H1 (cell line): ENCODE measurements at regions not wholly inside any gene's neighbourhood (a gene's known extent, or its start where the extent isn't known, plus 50 kb on each side); places are given as distances from the start of the nearest gene placed in this dataset.

Experiments
- CTCF ChIA-PET: fragments of 300-600 bp; sonication (Branson Sonifier 250); formaldehyde crosslinking; loops from one replicate; lab custom pipeline; 2021; ENCODE audit not compliant: partially characterized antibody; lab: Charles Lee
- POLR2A ChIA-PET: fragments of 300-600 bp; sonication (Branson Sonifier 250); formaldehyde crosslinking; loops from one replicate; lab custom pipeline; 2021; ENCODE audit warnings: inconsistent platforms; ENCODE audit not compliant: partially characterized antibody; lab: Charles Lee
- DNase-seq, 2 experiments: peaks; one replicate each; pipeline versions ENCODE4 v3.0.0 to v3.0.0-alpha.2; 2010 to 2022; ENCODE audit warnings: low spot score in 2 of 2, low read depth in 1 of 2, mixed read lengths in 1 of 2
- FAIRE-seq: peaks from 2 replicates; lab custom pipeline; 2011; peaks lifted over from hg19 to GRCh38; lab: Jason Lieb, UNC
- H2AFZ ChIP-seq: 2 replicates; pipeline ENCODE4 v1.8.1; 2012; ENCODE audit warnings: low read length, inconsistent platforms
- H2AK5ac ChIP-seq: 2 replicates; pipeline ENCODE4 v1.6.1; 2013; ENCODE audit warnings: low read depth, low read length
- H2BK120ac ChIP-seq: replicated peaks from 2 replicates; pipeline ENCODE3; 2013; ENCODE audit warnings: low read depth, low read length, inconsistent platforms
- H2BK12ac ChIP-seq: 2 replicates; pipeline ENCODE4 v1.6.1; 2013; ENCODE audit warnings: low read depth, low read length
- H2BK15ac ChIP-seq: 2 replicates; pipeline ENCODE4 v1.6.1; 2013; ENCODE audit warnings: low read length
- H2BK20ac ChIP-seq: 2 replicates; pipeline ENCODE4 v1.6.1; 2013; ENCODE audit warnings: low read length
- H2BK5ac ChIP-seq: 2 replicates; pipeline ENCODE4 v1.6.1; 2013; ENCODE audit warnings: low read depth, low read length
- H3K14ac ChIP-seq: 2 replicates; pipeline ENCODE4 v1.6.1; 2013; ENCODE audit warnings: inconsistent platforms; ENCODE audit not compliant: insufficient read length
- H3K18ac ChIP-seq: 2 replicates; pipeline ENCODE4 v1.6.1; 2013; ENCODE audit warnings: low read length; ENCODE audit errors: extremely low read depth
- H3K23ac ChIP-seq: 2 replicates; pipeline ENCODE4 v1.6.1; 2013; ENCODE audit warnings: inconsistent platforms; ENCODE audit not compliant: insufficient read length
- H3K23me2 ChIP-seq: 2 replicates; pipeline ENCODE4 v1.6.1; 2013; ENCODE audit warnings: low read depth, low read length
- H3K27ac ChIP-seq: 2 replicates; pipeline ENCODE4 v1.6.1; 2011; ENCODE audit warnings: low read depth, low read length, inconsistent platforms
- H3K27me3 ChIP-seq, 4 experiments: replicated peaks in 1 of 4; 1 replicate in 1 of 4; 2 replicates in 3 of 4; pipeline versions ENCODE4 v1.6.1 to v1.8.1; 2011 to 2013; ENCODE audit warnings: low read length in 3 of 4, mild to moderate bottlenecking in 3 of 4, inconsistent platforms in 2 of 4, mixed read lengths in 2 of 4, moderate library complexity in 1 of 4; ENCODE audit not compliant: control insufficient read depth in 3 of 4, insufficient read depth in 3 of 4; ENCODE audit errors: extremely low read depth in 1 of 4
- H3K36me3 ChIP-seq, 4 experiments: 2 replicates each; pipeline versions ENCODE4 v1.6.1 to v1.8.1; 2011 to 2013; ENCODE audit warnings: mild to moderate bottlenecking in 4 of 4, low read length in 3 of 4, moderate library complexity in 2 of 4, control low read depth in 1 of 4, inconsistent platforms in 1 of 4; ENCODE audit not compliant: insufficient read depth in 4 of 4, control insufficient read depth in 2 of 4
- H3K4ac ChIP-seq: replicated peaks from 2 replicates; pipeline ENCODE3; 2013; ENCODE audit warnings: low read length, low read depth, mixed read lengths, inconsistent platforms; ENCODE audit not compliant: insufficient read length
- H3K4me1 ChIP-seq, 4 experiments: replicated peaks in 1 of 4; 1 replicate in 1 of 4; 2 replicates in 3 of 4; pipeline versions ENCODE4 v1.6.1 to v1.8.1; 2011 to 2013; ENCODE audit warnings: low read length in 3 of 4, inconsistent platforms in 2 of 4, mixed read lengths in 1 of 4; ENCODE audit not compliant: insufficient read depth in 4 of 4, control insufficient read depth in 3 of 4
- H3K4me2 ChIP-seq, 2 experiments: 2 replicates each; pipeline versions ENCODE4 v1.6.1 to v1.8.1; 2011 to 2013; ENCODE audit warnings: low read depth in 2 of 2, low read length in 2 of 2, control low read depth in 1 of 2, inconsistent platforms in 1 of 2, mild to moderate bottlenecking in 1 of 2; ENCODE audit not compliant: insufficient read depth in 1 of 2
- H3K4me3 ChIP-seq, 4 experiments: fragments of 200-600, 300-600 bp in 1 of 4; sonication (generic), shearing (Covaris generic), sonication (Bioruptor Twin) in 1 of 4; 2 replicates each; pipeline versions ENCODE4 v1.5.1 to v1.8.1; 2011 to 2016; ENCODE audit warnings: low read length in 4 of 4, low read depth in 3 of 4, control low read depth in 2 of 4, inconsistent platforms in 2 of 4, mild to moderate bottlenecking in 2 of 4, mixed read lengths in 1 of 4, moderate library complexity in 1 of 4; ENCODE audit not compliant: insufficient read depth in 2 of 4; ENCODE audit errors: extremely low read depth in 1 of 4
- H3K56ac ChIP-seq: replicated peaks from 2 replicates; pipeline ENCODE3; 2013; ENCODE audit warnings: low read depth, mild to moderate bottlenecking, mixed read lengths, low read length, inconsistent platforms; ENCODE audit not compliant: insufficient read length
- H3K79me1 ChIP-seq: 2 replicates; pipeline ENCODE4 v1.6.1; 2013; ENCODE audit warnings: low read depth, low read length, control low read depth
- H3K79me2 ChIP-seq, 2 experiments: 2 replicates each; pipeline versions ENCODE4 v1.6.1 to v1.8.1; 2012 to 2013; ENCODE audit warnings: low read length in 2 of 2, mild to moderate bottlenecking in 2 of 2, inconsistent platforms in 1 of 2; ENCODE audit not compliant: insufficient read depth in 2 of 2, control insufficient read depth in 1 of 2
- H3K9ac ChIP-seq, 4 experiments: replicated peaks in 1 of 4; 1 replicate in 1 of 4; 2 replicates in 3 of 4; pipeline versions ENCODE4 v1.6.1 to v1.8.1; 2011 to 2013; ENCODE audit warnings: low read depth in 3 of 4, low read length in 3 of 4, control low read depth in 2 of 4, mild to moderate bottlenecking in 2 of 4, moderate library complexity in 2 of 4, inconsistent platforms in 1 of 4; ENCODE audit errors: extremely low read depth in 1 of 4
- H3K9me3 ChIP-seq, 2 experiments: 2 replicates each; pipeline versions ENCODE4 v1.6.1 to v1.8.1; 2012 to 2013; ENCODE audit warnings: mild to moderate bottlenecking in 2 of 2, moderate library complexity in 2 of 2, control low read depth in 1 of 2, inconsistent platforms in 1 of 2, low read depth in 1 of 2, low read length in 1 of 2, mixed read lengths in 1 of 2; ENCODE audit not compliant: insufficient read depth in 2 of 2
- H4K20me1 ChIP-seq, 2 experiments: replicated peaks in 1 of 2; 2 replicates each; pipeline versions ENCODE3 to v1.8.1; 2011 to 2013; ENCODE audit warnings: inconsistent platforms in 2 of 2, low read length in 2 of 2, mild to moderate bottlenecking in 1 of 2; ENCODE audit not compliant: insufficient read depth in 2 of 2, control insufficient read depth in 1 of 2
- H4K5ac ChIP-seq: 2 replicates; pipeline ENCODE4 v1.6.1; 2013; ENCODE audit warnings: low read length, low read depth, mixed read lengths, inconsistent platforms; ENCODE audit not compliant: insufficient read length
- H4K8ac ChIP-seq: 2 replicates; pipeline ENCODE4 v1.8.0; 2013; ENCODE audit warnings: mild to moderate bottlenecking, moderate library complexity, low read length, inconsistent platforms; ENCODE audit not compliant: insufficient read depth; ENCODE audit errors: extremely low read depth
- H4K91ac ChIP-seq: replicated peaks from 2 replicates; pipeline ENCODE3; 2013; ENCODE audit warnings: low read length, mixed read lengths, inconsistent platforms; ENCODE audit not compliant: insufficient read length
- E2F6 ChIP-seq: IDR thresholded peaks from 2 replicates; pipeline ENCODE4 v1.6.1; 2012; ENCODE audit warnings: inconsistent platforms
- KDM4A ChIP-seq: IDR thresholded peaks from one replicate; pipeline ENCODE4 v1.7.1; 2012; ENCODE audit warnings: low read depth, mild to moderate bottlenecking, moderate library complexity, low read length, inconsistent platforms; ENCODE audit not compliant: severe bottlenecking
- KDM5A ChIP-seq: fragments of 200-600 bp; IDR thresholded peaks from 2 replicates; pipeline ENCODE4 v1.7.1; 2012; ENCODE audit warnings: mild to moderate bottlenecking, low read length, inconsistent platforms, mixed read lengths
- MAX ChIP-seq: IDR thresholded peaks from 2 replicates; pipeline ENCODE4 v1.6.1; 2012; ENCODE audit warnings: inconsistent platforms
- RBBP5 ChIP-seq: IDR thresholded peaks from 2 replicates; pipeline ENCODE4 v1.7.1; 2012; ENCODE audit warnings: low read depth, mild to moderate bottlenecking, inconsistent platforms, low read length, moderate library complexity, borderline replicate concordance
- RNF2 ChIP-seq: fragments of 200-900, 300-1000 bp; sonication (generic); IDR thresholded peaks from 2 replicates; pipeline ENCODE4 v1.7.1; 2016; ENCODE audit warnings: borderline replicate concordance, low read depth, mild to moderate bottlenecking, antibody characterized with exemption, low read length; ENCODE audit not compliant: poor library complexity, severe bottlenecking; ENCODE audit errors: missing control alignments
- RXRA ChIP-seq: IDR thresholded peaks from 2 replicates; pipeline ENCODE4 v1.6.1; 2011; ENCODE audit warnings: low read depth, mild to moderate bottlenecking, low read length, moderate library complexity; ENCODE audit not compliant: insufficient read depth
- SAP30 ChIP-seq: fragments of 300-600 bp; sonication (generic); IDR thresholded peaks from 2 replicates; pipeline ENCODE4 v1.7.1; 2012; ENCODE audit warnings: low read length, moderate library complexity, mild to moderate bottlenecking, inconsistent platforms; ENCODE audit not compliant: insufficient read depth, insufficient replicate concordance
- SIRT6 ChIP-seq: IDR thresholded peaks from one replicate; pipeline ENCODE4 v1.7.1; 2012; ENCODE audit warnings: low read length, inconsistent platforms
- SP4 ChIP-seq: IDR thresholded peaks from 2 replicates; pipeline ENCODE4 v1.6.1; 2012; ENCODE audit warnings: low read length, inconsistent platforms
- SRF ChIP-seq: IDR thresholded peaks from 2 replicates; pipeline ENCODE4 v1.6.1; 2011; ENCODE audit warnings: mild to moderate bottlenecking, low read depth, low read length, moderate library complexity
- TAF7 ChIP-seq: optimal IDR thresholded peaks from 2 replicates; pipeline ENCODE3; 2011; ENCODE audit warnings: low read depth, mild to moderate bottlenecking, inconsistent platforms, low read length, moderate library complexity, borderline replicate concordance
- ZNF274 ChIP-seq: IDR thresholded peaks from 2 replicates; pipeline ENCODE4 v1.7.0; 2012; ENCODE audit warnings: low read length, borderline replicate concordance; ENCODE audit errors: extremely low read depth
- WGBS, 2 experiments: shearing (Covaris generic) in 1 of 2; methylation state at CpG; one replicate each; pipeline versions ENCODE4 v1.1.6 to v1.1.7; 2013 to 2015; ENCODE audit warnings: low lambda C conversion rate in 2 of 2, mixed read lengths in 2 of 2, inconsistent platforms in 1 of 2, low coverage in 1 of 2, missing lambda C conversion rate in 1 of 2; ENCODE audit not compliant: insufficient replicate concordance in 2 of 2, insufficient coverage in 1 of 2, insufficient read length in 1 of 2; ENCODE audit errors: extremely low coverage in 1 of 2, missing lambda C conversion rate in 1 of 2; 5-methylcytosine and 5-hydroxymethylcytosine counted together

GRCh38 chr2:217108575-217109027, 248.7 kb upstream of the TNP1 start:
- H3K9me3 ChIP-seq, result no peaks in the 10 kb centered on the region
- no peak overlapping the region for H4K8ac ChIP-seq
- H3K56ac ChIP-seq, result no peak overlapping the region
- H3K4me3 ChIP-seq, result no peak overlapping the region
- ChIA-PET POLR2A (no interaction called here), CTCF (interaction anchor here (0.6 to 3.1 kb wide), 7 partner anchors 8 to 412 kb away, joined by 3 to 12 read pairs (median 5); no protein-coding TSS in a partner anchor)
- H3K36me3 ChIP-seq, result no peaks in the 10 kb centered on the region
- H2BK12ac ChIP-seq, result no peak overlapping the region
- no peak overlapping the region for H2BK15ac ChIP-seq
- H3K18ac ChIP-seq, result no peak overlapping the region
- no peak overlapping the region for H4K5ac ChIP-seq
- no peaks in the 10 kb centered on the region for H3K27me3 ChIP-seq
- no peak overlapping the region for H2BK20ac ChIP-seq
- peaks cover 0 to 5% (median 0%) of the 10 kb centered on the region in 4 experiments; a peak in 2 of 7 replicates for H3K4me1 ChIP-seq
- no peak overlapping the region for H3K27ac ChIP-seq
- no peak overlapping the region for H2BK5ac ChIP-seq
- no peaks in the 10 kb centered on the region for H3K79me1 ChIP-seq
- no peak overlapping the region for H4K91ac ChIP-seq
- WGBS, 2 experiments, result 80% methylated on average over 4 of the region's 4 CpGs; no CpG with 5 or more reads in 1 of the 2 experiments
- no peak overlapping the region for H3K14ac ChIP-seq
- no peak for DNase-seq
- no peak for FAIRE-seq
- H2AK5ac ChIP-seq, result no peak overlapping the region
- no peak overlapping the region for H2BK120ac ChIP-seq
- no peak overlapping the region for H3K9ac ChIP-seq
- H3K4ac ChIP-seq, result no peak overlapping the region
- H3K4me2 ChIP-seq, result no peak overlapping the region
- no peaks in the 10 kb centered on the region; the same call in 1 of the 2 replicates for H3K23me2 ChIP-seq
- H3K79me2 ChIP-seq, result no peaks in the 10 kb centered on the region
- H2AFZ ChIP-seq, result no peak overlapping the region
- H3K23ac ChIP-seq, result no peak overlapping the region
- H4K20me1 ChIP-seq, result no peaks in the 10 kb centered on the region
- TF ChIP-seq SRF, result no peak
- no peak for TF ChIP-seq KDM4A
- no peak for TF ChIP-seq E2F6
- no peak for TF ChIP-seq RBBP5
- no peak for TF ChIP-seq SIRT6
- TF ChIP-seq TAF7, result no peak
- TF ChIP-seq ZNF274, result no peak
- no peak for TF ChIP-seq SP4
- TF ChIP-seq SAP30, result no peak
- TF ChIP-seq RNF2, result no peak
- TF ChIP-seq KDM5A, result no peak
- no peak for TF ChIP-seq RXRA
- TF ChIP-seq MAX, result no peak
